HCT116 (cell line): ENCODE measurements at regions not wholly inside any gene's neighbourhood (a gene's known extent, or its start where the extent isn't known, plus 50 kb on each side); places are given as distances from the start of the nearest gene placed in this dataset.

Experiments
- ATAC-seq: fragments of 200-7000 bp; cut with Tn5 transposase; 2 replicates; pipeline ENCODE4 v1.9.1; 2020; ENCODE audit warnings: mild to moderate bottlenecking, moderate library complexity
- BruUV-seq: library from RNA; stranded (reverse); fragments of 400-500 nt; replicated peaks from 2 replicates; lab custom pipeline; 2021; lab: Mats Ljungman, UMichigan
- CTCF ChIA-PET: fragments of 300-600 bp; sonication (Branson Sonifier 250); formaldehyde crosslinking; loops from one replicate; lab custom pipeline; 2021; ENCODE audit warnings: antibody characterized with exemption; lab: Charles Lee
- POLR2A ChIA-PET: fragments of 300-600, 350-600 bp; sonication (Branson Sonifier 250); formaldehyde crosslinking; loops from one replicate; lab custom pipeline; 2021; ENCODE audit warnings: antibody characterized with exemption; lab: Charles Lee
- RAD21 ChIA-PET, 2 experiments: fragments of 300-600 bp; sonication (Branson Sonifier 250); formaldehyde crosslinking; loops; one replicate each; lab custom pipeline; 2023; ENCODE audit warnings: low total read pairs in 2 of 2; ENCODE audit not compliant: uncharacterized antibody in 2 of 2, unreplicated experiment in 2 of 2, low non-redundant PET in 1 of 2; lab: Charles Lee
- DNase-seq: peaks from one replicate; pipeline ENCODE4 v3.0.0-alpha.2; 2010; ENCODE audit warnings: low read depth, low spot score
- H2AFZ ChIP-seq: fragments of 200-600 bp; shearing (Covaris generic), sonication (generic); 2 replicates; pipeline ENCODE4 v1.6.1; 2017; ENCODE audit warnings: low read depth, mixed run types, mixed read lengths, antibody characterized with exemption, low read length; ENCODE audit not compliant: poor library complexity, severe bottlenecking
- H3K27ac ChIP-seq: 2 replicates; pipeline ENCODE4 v1.5.1; 2012; ENCODE audit warnings: low read depth, low read length
- H3K27me3 ChIP-seq: fragments of 200-600 bp; sonication (generic); 2 replicates; pipeline ENCODE4 v1.6.1; 2016; ENCODE audit warnings: mixed run types, low read length, mixed read lengths; ENCODE audit not compliant: insufficient read depth
- H3K36me3 ChIP-seq, 2 experiments: fragments of 200-500 bp in 1 of 2; fragments of 200-600 bp in 1 of 2; sonication (Bioruptor generic) in 1 of 2; sonication (generic) in 1 of 2; 2 replicates each; pipeline versions ENCODE4 v1.5.1 to v1.6.1; 2014 to 2016; ENCODE audit warnings: low read length in 2 of 2, inconsistent platforms in 1 of 2, mixed read lengths in 1 of 2, mixed run types in 1 of 2; ENCODE audit not compliant: insufficient read depth in 2 of 2, control insufficient read depth in 1 of 2
- H3K4me1 ChIP-seq, 2 experiments: fragments of 200-600 bp in 1 of 2; sonication (generic) in 1 of 2; 2 replicates each; pipeline versions ENCODE4 v1.5.1 to v1.6.1; 2012 to 2017; ENCODE audit warnings: low read length in 2 of 2, inconsistent platforms in 1 of 2, mild to moderate bottlenecking in 1 of 2, mixed read lengths in 1 of 2, mixed run types in 1 of 2, moderate library complexity in 1 of 2; ENCODE audit not compliant: insufficient read depth in 2 of 2, control insufficient read depth in 1 of 2
- H3K4me2 ChIP-seq: fragments of 200-600 bp; sonication (generic); 2 replicates; pipeline ENCODE4 v1.6.1; 2017; ENCODE audit warnings: mixed run types, low read length, mixed read lengths
- H3K4me3 ChIP-seq, 2 experiments: fragments of 200-600 bp in 1 of 2; sonication (generic) in 1 of 2; replicated peaks in 1 of 2; 2 replicates each; pipeline ENCODE4 v1.5.1; 2011 to 2016; ENCODE audit warnings: low read length in 2 of 2, control low read depth in 1 of 2, low read depth in 1 of 2, mild to moderate bottlenecking in 1 of 2, mixed read lengths in 1 of 2, mixed run types in 1 of 2
- H3K79me2 ChIP-seq: fragments of 200-600 bp; sonication (generic); 2 replicates; pipeline ENCODE4 v1.6.1; 2017; ENCODE audit warnings: mild to moderate bottlenecking, mixed run types, low read length, moderate library complexity, mixed read lengths; ENCODE audit not compliant: insufficient read depth
- H3K9ac ChIP-seq: fragments of 200-600 bp; sonication (generic); 2 replicates; pipeline ENCODE4 v1.6.1; 2016; ENCODE audit warnings: low read length, mixed read lengths
- H3K9me2 ChIP-seq: fragments of 200-600 bp; sonication (generic), shearing (Covaris generic); 2 replicates; pipeline ENCODE4 v1.6.1; 2017; ENCODE audit warnings: mixed run types, mild to moderate bottlenecking, moderate library complexity; ENCODE audit not compliant: insufficient read depth
- H3K9me3 ChIP-seq, 2 experiments: fragments of 200-500 bp in 1 of 2; fragments of 200-600 bp in 1 of 2; sonication (Bioruptor generic) in 1 of 2; sonication (generic) in 1 of 2; 2 replicates each; pipeline ENCODE4 v1.6.1; 2014 to 2017; ENCODE audit warnings: low read length in 2 of 2, mixed read lengths in 2 of 2, inconsistent platforms in 1 of 2, low read depth in 1 of 2, mild to moderate bottlenecking in 1 of 2, mixed run types in 1 of 2, moderate library complexity in 1 of 2; ENCODE audit not compliant: control insufficient read depth in 1 of 2, insufficient read depth in 1 of 2
- H4K20me1 ChIP-seq: fragments of 200-600 bp; sonication (generic), shearing (Covaris generic); 2 replicates; pipeline ENCODE4 v1.6.1; 2017; ENCODE audit warnings: mixed run types, mild to moderate bottlenecking, moderate library complexity; ENCODE audit not compliant: insufficient read depth
- CBX3 ChIP-seq: IDR thresholded peaks from 2 replicates; pipeline ENCODE4 v1.6.1; 2012; ENCODE audit warnings: low read depth
- CTCF ChIP-seq, 3 experiments: fragments of 200-600 bp in 1 of 3; sonication (generic) in 1 of 3; IDR thresholded peaks in 2 of 3; conservative IDR thresholded peaks in 1 of 3; 2 replicates each; pipeline ENCODE4 v1.5.1; 2012 to 2017; ENCODE audit warnings: low read depth in 2 of 3, low read length in 2 of 3, antibody characterized with exemption in 1 of 3, borderline replicate concordance in 1 of 3, control low read depth in 1 of 3, mild to moderate bottlenecking in 1 of 3, mixed read lengths in 1 of 3, mixed run types in 1 of 3, moderate library complexity in 1 of 3; ENCODE audit not compliant: insufficient read depth in 1 of 3
- EGR1 ChIP-seq: IDR thresholded peaks from 2 replicates; pipeline ENCODE4 v1.6.1; 2012; ENCODE audit warnings: low read depth
- ELF1 ChIP-seq: IDR thresholded peaks from 2 replicates; pipeline ENCODE4 v1.6.1; 2012; ENCODE audit warnings: low read depth, borderline replicate concordance
- EZH2 ChIP-seq: fragments of 200-600 bp; sonication (generic); IDR thresholded peaks from 2 replicates; pipeline ENCODE4 v1.6.1; 2017; ENCODE audit warnings: antibody characterized with exemption, mixed run types
- FOSL1 ChIP-seq: IDR thresholded peaks from 2 replicates; pipeline ENCODE4 v1.6.1; 2012; ENCODE audit warnings: low read depth
- JUND ChIP-seq: IDR thresholded peaks from 2 replicates; pipeline ENCODE4 v1.6.1; 2012
- POLR2AphosphoS5 ChIP-seq: IDR thresholded peaks from 2 replicates; pipeline ENCODE4 v1.6.1; 2011; ENCODE audit warnings: mild to moderate bottlenecking, low read depth, low read length, moderate library complexity
- RAD21 ChIP-seq: IDR thresholded peaks from 2 replicates; pipeline ENCODE4 v1.6.1; 2012; ENCODE audit warnings: low read depth, mild to moderate bottlenecking
- SRF ChIP-seq: IDR thresholded peaks from 2 replicates; pipeline ENCODE4 v1.6.1; 2012; ENCODE audit warnings: low read depth
- ZFX ChIP-seq: fragments of 450-650 bp; IDR thresholded peaks from 2 replicates; pipeline ENCODE4 v1.6.1; 2017
- intact Hi-C: fragments of 100-400 bp; cut with micrococcal nuclease; formaldehyde crosslinking; loops from 2 replicates; pipeline ENCODE4 v1.10.0; 2022
- TF ChIP-seq, protein P1 (sequence below): IDR thresholded peaks from 2 replicates; pipeline ENCODE4 v1.6.1; 2011; ENCODE audit warnings: mild to moderate bottlenecking, low read length, moderate library complexity; ENCODE audit not compliant: insufficient replicate concordance; ENCODE audit errors: extremely low read depth
- TF ChIP-seq, protein P2 (sequence below): IDR thresholded peaks from 2 replicates; pipeline ENCODE4 v1.6.1; 2012

DNA sequence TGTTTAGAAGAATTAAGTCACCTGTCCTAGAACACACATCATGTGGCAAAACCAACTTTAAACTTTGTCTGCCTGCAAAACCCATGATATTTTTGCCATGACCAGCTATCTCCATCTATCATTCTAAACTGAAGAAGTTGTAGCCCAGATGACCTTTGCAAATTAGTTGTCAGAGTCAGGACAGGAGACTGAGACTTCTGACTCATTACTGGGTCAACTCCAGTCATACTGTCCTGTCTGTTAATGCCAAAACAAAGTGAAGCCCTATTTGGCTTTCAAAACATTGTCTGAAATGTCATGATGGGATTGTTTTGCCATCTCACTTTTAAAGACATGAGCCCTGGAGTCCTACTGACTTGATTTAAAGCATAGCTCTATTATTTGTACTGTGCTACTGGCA is 365.7 kb upstream of the CPEB2 start:
- H3K9me2 ChIP-seq = no peaks in the 10 kb centered on the region
- ATAC-seq (no peak), DNase-seq (no peak)
- H3K9me3 ChIP-seq = peaks cover 0 to 3% of the 10 kb centered on the region in 2 experiments; a peak in 2 of 4 replicates
- CTCF ChIA-PET = no interaction called here
- H4K20me1 ChIP-seq = no peaks in the 10 kb centered on the region
- TF ChIP-seq SRF (no peak), ELF1 (no peak), CBX3 (no peak)
- TF ChIP-seq, protein P1, sequence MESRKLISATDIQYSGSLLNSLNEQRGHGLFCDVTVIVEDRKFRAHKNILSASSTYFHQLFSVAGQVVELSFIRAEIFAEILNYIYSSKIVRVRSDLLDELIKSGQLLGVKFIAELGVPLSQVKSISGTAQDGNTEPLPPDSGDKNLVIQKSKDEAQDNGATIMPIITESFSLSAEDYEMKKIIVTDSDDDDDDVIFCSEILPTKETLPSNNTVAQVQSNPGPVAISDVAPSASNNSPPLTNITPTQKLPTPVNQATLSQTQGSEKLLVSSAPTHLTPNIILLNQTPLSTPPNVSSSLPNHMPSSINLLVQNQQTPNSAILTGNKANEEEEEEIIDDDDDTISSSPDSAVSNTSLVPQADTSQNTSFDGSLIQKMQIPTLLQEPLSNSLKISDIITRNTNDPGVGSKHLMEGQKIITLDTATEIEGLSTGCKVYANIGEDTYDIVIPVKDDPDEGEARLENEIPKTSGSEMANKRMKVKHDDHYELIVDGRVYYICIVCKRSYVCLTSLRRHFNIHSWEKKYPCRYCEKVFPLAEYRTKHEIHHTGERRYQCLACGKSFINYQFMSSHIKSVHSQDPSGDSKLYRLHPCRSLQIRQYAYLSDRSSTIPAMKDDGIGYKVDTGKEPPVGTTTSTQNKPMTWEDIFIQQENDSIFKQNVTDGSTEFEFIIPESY = no peak
- H3K36me3 ChIP-seq = no peaks in the 10 kb centered on the region
- H3K79me2 ChIP-seq = no peaks in the 10 kb centered on the region
- no peak overlapping the region for H3K9ac ChIP-seq
- H3K27me3 ChIP-seq = no peaks in the 10 kb centered on the region
- no peak overlapping the region for H3K27ac ChIP-seq
- H3K4me1 ChIP-seq = no peaks in the 10 kb centered on the region
- H3K4me2 ChIP-seq = no peak overlapping the region
- RAD21 ChIA-PET = no interaction called here
- intact Hi-C loops = no loop called here
- H3K4me3 ChIP-seq = no peak overlapping the region
- BruUV-seq = no TSS peak
- no peak overlapping the region for H2AFZ ChIP-seq
- POLR2A ChIA-PET = no interaction called here

GRCh38 chr4:14640476-14640875 is 361.8 kb upstream of the CPEB2 start:
- H3K9ac ChIP-seq = no peak overlapping the region
- ATAC-seq (no peak), DNase-seq (no peak)
- BruUV-seq = no TSS peak
- H3K27me3 ChIP-seq = no peaks in the 10 kb centered on the region
- H3K9me2 ChIP-seq = no peaks in the 10 kb centered on the region
- H3K4me2 ChIP-seq = no peak overlapping the region
- H4K20me1 ChIP-seq = no peaks in the 10 kb centered on the region
- intact Hi-C loops = no loop called here
- ChIA-PET POLR2A (no interaction called here), CTCF (no interaction called here), RAD21 (no interaction called here)
- H3K9me3 ChIP-seq = peaks cover 0 to 3% of the 10 kb centered on the region in 2 experiments; a peak in 2 of 4 replicates
- H3K79me2 ChIP-seq = no peaks in the 10 kb centered on the region
- H3K36me3 ChIP-seq = no peaks in the 10 kb centered on the region
- no peak overlapping the region for H3K27ac ChIP-seq
- no peak overlapping the region for H2AFZ ChIP-seq
- H3K4me1 ChIP-seq = no peaks in the 10 kb centered on the region
- no peak overlapping the region for H3K4me3 ChIP-seq
- TF ChIP-seq ZFX (no peak), RAD21 (no peak), FOSL1 (no peak), EZH2 (no peak), EGR1 (no peak), JUND (no peak), CBX3 (no peak), POLR2AphosphoS5 (no peak), CTCF (IDR thresholded peaks at IDR 0.05 in 2 of 3, conservative IDR thresholded peaks at IDR 0.05 in 1 of 3; ENCODE audit: borderline replicate concordance in 1 of 3, insufficient read depth in 1 of 3, low read depth in 2 of 3, low read length in 2 of 3) (no peak)
- TF ChIP-seq, protein P1 = no peak
- TF ChIP-seq, protein P2, sequence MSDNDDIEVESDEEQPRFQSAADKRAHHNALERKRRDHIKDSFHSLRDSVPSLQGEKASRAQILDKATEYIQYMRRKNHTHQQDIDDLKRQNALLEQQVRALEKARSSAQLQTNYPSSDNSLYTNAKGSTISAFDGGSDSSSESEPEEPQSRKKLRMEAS = no peak
